ENCODE measurements at regions not wholly inside any gene's neighbourhood (a gene's known extent, or its start where the extent isn't known, plus 50 kb on each side); places are given as distances from the start of the nearest gene placed in this dataset.
A peak's percentile ranks its signal among the peaks of the same experiment; 100 is the strongest.

- no peak for DNase-seq
These were observed 191.9 kb downstream of the ARL4C start for GRCh38 chr2:234304950-234305349.

GRCh38 chr2:234302664-234302991 lies 194.3 kb downstream of the ARL4C start:
- DNase-seq: no peak

GRCh38 chr2:234300932-234301823 lies 195.7 kb downstream of the ARL4C start:
- no peak for DNase-seq

GRCh38 chr2:234300391-234300925 lies 196.4 kb downstream of the ARL4C start:
- no peak for DNase-seq

GRCh38 chr2:234298918-234299317 lies 198.0 kb downstream of the ARL4C start:
- DNase-seq: no peak

GRCh38 chr2:234296991-234297390 lies 199.9 kb downstream of the ARL4C start:
- DNase-seq: no peak

GRCh38 chr2:234293973-234294372 lies 202.9 kb downstream of the ARL4C start:
- DNase-seq: peak; percentile 29

- no peak for DNase-seq
These were observed 204.0 kb downstream of the ARL4C start for GRCh38 chr2:234292962-234293243.

GRCh38 chr2:234292205-234292961 lies 204.5 kb downstream of the ARL4C start:
- no peak for DNase-seq

- peak; percentile 67 for DNase-seq
These were observed 205.1 kb downstream of the ARL4C start for GRCh38 chr2:234291765-234292204.

- DNase-seq: no peak
These were observed 206.2 kb downstream of the ARL4C start for GRCh38 chr2:234290671-234291070.

- no peak for DNase-seq
These were observed 206.9 kb downstream of the ARL4C start for GRCh38 chr2:234289834-234290590.

GRCh38 chr2:234288974-234289455 lies 207.9 kb downstream of the ARL4C start:
- DNase-seq: peak; percentile 74

- no peak for DNase-seq
These were observed 209.2 kb downstream of the ARL4C start for GRCh38 chr2:234287650-234288049.

GRCh38 chr2:234286956-234287355 lies 209.9 kb downstream of the ARL4C start:
- no peak for DNase-seq

GRCh38 chr2:234286118-234286598 lies 210.7 kb downstream of the ARL4C start:
- DNase-seq: no peak

- no peak for DNase-seq
These were observed 211.3 kb downstream of the ARL4C start for GRCh38 chr2:234285541-234285940.

GRCh38 chr2:234279637-234280036 lies 217.2 kb downstream of the ARL4C start:
- DNase-seq: no peak

GRCh38 chr2:234278556-234279255 lies 218.2 kb downstream of the ARL4C start:
- DNase-seq: no peak

- DNase-seq: peak; percentile 17
These were observed 221.4 kb downstream of the ARL4C start for GRCh38 chr2:234275515-234275914.

- DNase-seq: no peak
These were observed 222.8 kb downstream of the ARL4C start for GRCh38 chr2:234273887-234274584.

All from NCI-H510A treated with DMSO at 0.1 percent for 48 hours (cell line).